Liver (tissue), 7 donors: ENCODE measurements at regions not wholly inside any gene's neighbourhood (a gene's known extent, or its start where the extent isn't known, plus 50 kb on each side); places are given as distances from the start of the nearest gene placed in this dataset.
"Not testable (repeated sequence)": the region's sequence is repeated elsewhere in the genome, so short reads cannot be mapped to it uniquely, and the experiment has no call there.

Source experiments
- DNase-seq: peaks from one replicate; pipeline ENCODE4 v3.0.0-alpha.2; 2017; ENCODE audit warnings: low spot score
- H3K27ac ChIP-seq, 2 donors: one replicate each; pipeline ENCODE4 v1.7.0; 2013; ENCODE audit warnings: inconsistent platforms in 2 of 2, low read length in 2 of 2, control low read depth in 1 of 2, low read depth in 1 of 2, mild to moderate bottlenecking in 1 of 2
- H3K27me3 ChIP-seq, 4 donors: one replicate each; pipeline versions ENCODE4 v1.6.1 to v1.7.0; 2013; ENCODE audit warnings: low read length in 3 of 4, inconsistent platforms in 1 of 4, mild to moderate bottlenecking in 1 of 4, moderate library complexity in 1 of 4; ENCODE audit not compliant: control insufficient read depth in 4 of 4, insufficient read depth in 4 of 4
- H3K36me3 ChIP-seq, 4 donors: one replicate each; pipeline versions ENCODE4 v1.6.1 to v1.7.0; 2013; ENCODE audit warnings: low read length in 3 of 4, mild to moderate bottlenecking in 3 of 4, low read depth in 1 of 4, moderate library complexity in 1 of 4; ENCODE audit not compliant: control insufficient read depth in 4 of 4, insufficient read depth in 3 of 4
- H3K4me1 ChIP-seq, 4 donors: one replicate each; pipeline versions ENCODE4 v1.6.1 to v1.7.0; 2013; ENCODE audit warnings: low read length in 3 of 4, mild to moderate bottlenecking in 3 of 4, moderate library complexity in 1 of 4; ENCODE audit not compliant: control insufficient read depth in 4 of 4, insufficient read depth in 4 of 4
- H3K4me3 ChIP-seq, 3 donors: one replicate each; pipeline versions ENCODE4 v1.6.1 to v1.7.0; 2013; ENCODE audit warnings: low read length in 3 of 3, control low read depth in 1 of 3, low read depth in 1 of 3, mild to moderate bottlenecking in 1 of 3
- H3K9ac ChIP-seq, 2 donors: one replicate each; pipeline ENCODE4 v1.7.0; 2013; ENCODE audit warnings: low read length in 2 of 2, mild to moderate bottlenecking in 2 of 2, moderate library complexity in 2 of 2, control low read depth in 1 of 2, low read depth in 1 of 2
- H3K9me3 ChIP-seq, 4 donors: one replicate each; pipeline versions ENCODE4 v1.6.1 to v1.7.0; 2013; ENCODE audit warnings: low read length in 3 of 4; ENCODE audit not compliant: control insufficient read depth in 4 of 4
- EGR1 ChIP-seq, 2 donors: IDR thresholded peaks; 2 replicates each; pipeline ENCODE4 v1.6.1; 2016 to 2018; ENCODE audit warnings: antibody characterized with exemption in 2 of 2, low read depth in 2 of 2
- FOXA1 ChIP-seq: IDR thresholded peaks from 2 replicates; pipeline ENCODE4 v1.6.1; 2016; ENCODE audit warnings: antibody characterized with exemption
- FOXA2 ChIP-seq: IDR thresholded peaks from 2 replicates; pipeline ENCODE4 v1.6.1; 2016; ENCODE audit warnings: antibody characterized with exemption
- GABPA ChIP-seq, 2 donors: IDR thresholded peaks in 1 of 2; conservative IDR thresholded peaks in 1 of 2; 2 replicates each; pipeline ENCODE4 v1.6.1; 2016; ENCODE audit warnings: antibody characterized with exemption in 2 of 2, mild to moderate bottlenecking in 1 of 2, moderate library complexity in 1 of 2
- HNF4A ChIP-seq, 2 donors: conservative IDR thresholded peaks; 2 replicates each; pipeline ENCODE4 v1.6.1; 2016; ENCODE audit warnings: antibody characterized with exemption in 2 of 2, mild to moderate bottlenecking in 2 of 2
- HNF4G ChIP-seq: IDR thresholded peaks from 2 replicates; pipeline ENCODE4 v1.6.1; 2016; ENCODE audit warnings: antibody characterized with exemption
- NR2F2 ChIP-seq: IDR thresholded peaks from 2 replicates; pipeline ENCODE4 v1.6.1; 2016; ENCODE audit warnings: antibody characterized with exemption
- RAD21 ChIP-seq, 2 donors: IDR thresholded peaks; 2 replicates each; pipeline ENCODE4 v1.6.1; 2016; ENCODE audit warnings: antibody characterized with exemption in 2 of 2, mild to moderate bottlenecking in 2 of 2
- REST ChIP-seq: IDR thresholded peaks from 2 replicates; pipeline ENCODE4 v1.6.1; 2016; ENCODE audit warnings: antibody characterized with exemption, mild to moderate bottlenecking
- RXRA ChIP-seq, 2 donors: IDR thresholded peaks; 2 replicates each; pipeline ENCODE4 v1.6.1; 2017 to 2018; ENCODE audit warnings: antibody characterized with exemption in 2 of 2, mild to moderate bottlenecking in 1 of 2
- SP1 ChIP-seq: IDR thresholded peaks from 2 replicates; pipeline ENCODE4 v1.6.1; 2018; ENCODE audit warnings: antibody characterized with exemption, mild to moderate bottlenecking
- TAF1 ChIP-seq: conservative IDR thresholded peaks from 2 replicates; pipeline ENCODE4 v1.6.1; 2016; ENCODE audit warnings: antibody characterized with exemption, mild to moderate bottlenecking
- YY1 ChIP-seq: IDR thresholded peaks from 2 replicates; pipeline ENCODE4 v1.6.1; 2016; ENCODE audit warnings: antibody characterized with exemption, mild to moderate bottlenecking
- ZBTB33 ChIP-seq: IDR thresholded peaks from 2 replicates; pipeline ENCODE4 v1.6.1; 2016; ENCODE audit warnings: antibody characterized with exemption
- WGBS: extraction: QIAGEN DNeasy Blood & Tissue Kit; methylation state at CpG from one replicate; pipeline ENCODE4 v1.1.7; 2013; 5-methylcytosine and 5-hydroxymethylcytosine counted together
- donor health status: healthy.
- donor health status: healthy.
- donor health status: healthy.
- donor health status: healthy.

DNA sequence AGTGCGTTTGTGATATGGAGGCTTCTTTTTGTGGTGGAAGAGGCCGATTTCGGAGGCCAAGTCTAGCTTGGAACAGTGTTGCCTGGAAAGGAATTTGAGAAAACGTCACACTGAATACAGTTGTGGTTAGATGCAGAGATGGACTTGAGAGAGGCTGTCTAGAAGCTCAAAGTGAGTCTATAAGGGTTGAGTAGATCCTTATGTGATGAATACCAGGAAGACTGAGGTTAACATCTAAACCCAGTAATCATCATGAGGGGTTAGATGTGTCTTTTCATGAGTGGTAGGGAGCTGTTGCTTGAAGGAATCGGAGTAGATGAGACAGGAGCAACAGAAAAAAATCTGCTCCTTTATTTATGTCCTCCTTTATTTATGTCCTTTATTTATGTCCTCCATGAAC, 114.6 kb upstream of the IVNS1ABP start:
- DNase-seq = no peak
- H3K9me3 ChIP-seq = peaks cover 0 to 7% (median 0%) of the 10 kb centered on the region in 4 donors
- peaks cover 0 to 4% (median 0%) of the 10 kb centered on the region in 4 donors for H3K27me3 ChIP-seq
- H3K4me1 ChIP-seq = peaks cover 0 to 2% (median 0%) of the 10 kb centered on the region in 4 donors
- WGBS = 81% methylated on average over 5 of the region's 5 CpGs
- H3K9ac ChIP-seq = no peak overlapping the region
- H3K4me3 ChIP-seq = no peak overlapping the region
- TF ChIP-seq FOXA1 (no peak), REST (no peak), YY1 (no peak), RXRA (IDR thresholded peaks at IDR 0.05) (no peak)
- no peaks in the 10 kb centered on the region for H3K36me3 ChIP-seq
- H3K27ac ChIP-seq = no peak overlapping the region

GRCh38 chr1:185429668-185430067, 112.6 kb upstream of the IVNS1ABP start:
- H3K27me3 ChIP-seq, H3K9me3 ChIP-seq, H3K4me3 ChIP-seq, H3K36me3 ChIP-seq, H3K4me1 ChIP-seq, DNase-seq, H3K27ac ChIP-seq, H3K9ac ChIP-seq: not testable (repeated sequence)
- WGBS = 93% methylated on average over 1 of the region's 1 CpG

DNA sequence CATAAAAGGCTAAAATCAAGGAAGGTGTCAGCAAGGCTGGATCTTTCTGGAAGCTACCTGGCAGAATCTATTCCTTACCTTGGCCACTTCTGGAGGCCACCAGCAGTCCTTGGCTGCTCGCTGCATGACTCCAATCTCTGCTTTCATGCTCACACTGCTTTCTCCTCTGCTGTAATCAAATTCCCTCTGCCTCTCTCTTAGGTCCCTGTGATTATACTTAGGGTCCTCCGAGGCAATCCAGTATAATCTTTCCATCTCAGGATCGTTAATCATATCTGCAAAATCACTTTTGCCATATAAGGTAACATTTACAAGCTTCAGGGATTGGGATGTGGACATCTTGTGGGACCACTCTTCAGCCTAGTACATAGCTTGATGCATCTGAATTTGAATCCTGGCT, 110.7 kb upstream of the IVNS1ABP start:
- 84% methylated on average over 3 of the region's 3 CpGs for WGBS
- DNase-seq = no peak
- peaks cover 0 to 7% (median 0%) of the 10 kb centered on the region in 4 donors for H3K9me3 ChIP-seq
- H3K9ac ChIP-seq = no peak overlapping the region
- no peaks in the 10 kb centered on the region for H3K36me3 ChIP-seq
- TF ChIP-seq TAF1 = no peak
- no peak for TF ChIP-seq SP1
- no peak for TF ChIP-seq RAD21 (IDR thresholded peaks at IDR 0.05)
- no peak for TF ChIP-seq RXRA (IDR thresholded peaks at IDR 0.05)
- H3K27me3 ChIP-seq = peaks cover 0 to 10% (median 0%) of the 10 kb centered on the region in 4 donors
- H3K4me1 ChIP-seq = no peaks in the 10 kb centered on the region
- no peak overlapping the region for H3K4me3 ChIP-seq
- no peak overlapping the region for H3K27ac ChIP-seq

- no peak overlapping the region for H3K27ac ChIP-seq
Measured at GRCh38 chr1:185427264-185427663, 110.2 kb upstream of the IVNS1ABP start.

More at GRCh38 chr1:185427264-185427663, 110.2 kb upstream of the IVNS1ABP start:
- no peak overlapping the region for H3K4me3 ChIP-seq
- TF ChIP-seq TAF1 = no peak
- no peak for TF ChIP-seq FOXA2
- TF ChIP-seq REST = no peak
- no peak for TF ChIP-seq SP1
- TF ChIP-seq EGR1 (IDR thresholded peaks at IDR 0.05; ENCODE audit: low read depth in 2 of 2) = no peak
- TF ChIP-seq HNF4G = no peak
- TF ChIP-seq HNF4A (conservative IDR thresholded peaks at IDR 0.05) = no peak
- TF ChIP-seq FOXA1 = no peak
- TF ChIP-seq NR2F2 = no peak
- no peak for TF ChIP-seq ZBTB33
- TF ChIP-seq GABPA (IDR thresholded peaks at IDR 0.05 in 1 of 2, conservative IDR thresholded peaks at IDR 0.05 in 1 of 2) = no peak
- TF ChIP-seq RXRA (IDR thresholded peaks at IDR 0.05) = no peak
- no peak for TF ChIP-seq YY1
- no peaks in the 10 kb centered on the region for H3K4me1 ChIP-seq
- H3K9ac ChIP-seq = no peak overlapping the region
- peaks cover 0 to 10% (median 0%) of the 10 kb centered on the region in 4 donors for H3K27me3 ChIP-seq
- no peaks in the 10 kb centered on the region for H3K36me3 ChIP-seq
- WGBS = 71% methylated on average over 2 of the region's 2 CpGs
- H3K9me3 ChIP-seq = peaks cover 0 to 7% (median 0%) of the 10 kb centered on the region in 4 donors
- no peak for DNase-seq
